MM.1S (cell line): ENCODE measurements at regions not wholly inside any gene's neighbourhood (a gene's known extent, or its start where the extent isn't known, plus 50 kb on each side); places are given as distances from the start of the nearest gene placed in this dataset.

Source experiments
- DNase-seq: peaks from one replicate; pipeline ENCODE4 v3.0.0-alpha.2; 2015
- H2AFZ ChIP-seq: fragments of 300-600 bp; sonication (generic); 2 replicates; pipeline ENCODE4 v1.6.0; 2016; ENCODE audit warnings: antibody characterized with exemption, low read length
- H3F3A ChIP-seq: fragments of 300-600 bp; sonication (generic); 2 replicates; pipeline ENCODE4 v1.6.1; 2016; ENCODE audit warnings: mild to moderate bottlenecking, antibody characterized with exemption, low read length, moderate library complexity, mixed read lengths; ENCODE audit not compliant: insufficient read depth
- H3K27ac ChIP-seq: fragments of 300-600 bp; sonication (generic); 2 replicates; pipeline ENCODE4 v1.5.1; 2016; ENCODE audit warnings: mild to moderate bottlenecking, low read length
- H3K27me3 ChIP-seq: fragments of 300-600 bp; sonication (generic); replicated peaks from 2 replicates; pipeline ENCODE4 v1.6.0; 2016; ENCODE audit warnings: low read length; ENCODE audit not compliant: insufficient read depth
- H3K36me3 ChIP-seq: fragments of 300-600 bp; sonication (generic); replicated peaks from 2 replicates; pipeline ENCODE4 v1.6.1; 2016; ENCODE audit warnings: mild to moderate bottlenecking, low read length, mixed read lengths; ENCODE audit not compliant: insufficient read depth
- H3K4me1 ChIP-seq: fragments of 300-600 bp; sonication (generic); 2 replicates; pipeline ENCODE4 v1.6.1; 2016; ENCODE audit warnings: low read length, mixed read lengths
- H3K4me2 ChIP-seq: fragments of 300-600 bp; sonication (generic); 2 replicates; pipeline ENCODE4 v1.6.0; 2016; ENCODE audit warnings: low read depth, low read length
- H3K4me3 ChIP-seq: fragments of 300-600 bp; sonication (generic); 2 replicates; pipeline ENCODE4 v1.5.1; 2016; ENCODE audit warnings: low read length, mixed read lengths
- H3K79me2 ChIP-seq: fragments of 300-600 bp; sonication (generic); 2 replicates; pipeline ENCODE4 v1.6.1; 2016; ENCODE audit warnings: mixed run types, low read length, mixed read lengths
- H3K9ac ChIP-seq: fragments of 300-600 bp; sonication (generic); 2 replicates; pipeline ENCODE4 v1.6.1; 2016; ENCODE audit warnings: low read length, mixed read lengths
- H3K9me2 ChIP-seq: fragments of 300-600 bp; sonication (generic); replicated peaks from 2 replicates; pipeline ENCODE4 v1.6.1; 2016; ENCODE audit warnings: mild to moderate bottlenecking, low read length, mixed read lengths; ENCODE audit not compliant: insufficient read depth
- H3K9me3 ChIP-seq: fragments of 300-600 bp; sonication (generic); replicated peaks from 2 replicates; pipeline ENCODE4 v1.6.1; 2016; ENCODE audit warnings: mild to moderate bottlenecking, low read length, mixed read lengths; ENCODE audit not compliant: insufficient read depth
- H4K20me1 ChIP-seq: fragments of 300-600 bp; sonication (generic); 2 replicates; pipeline ENCODE4 v1.6.1; 2016; ENCODE audit warnings: mild to moderate bottlenecking, low read length, moderate library complexity, mixed read lengths; ENCODE audit not compliant: insufficient read depth
- CTCF ChIP-seq: fragments of 300-600 bp; sonication (generic); IDR thresholded peaks from 2 replicates; pipeline ENCODE4 v1.5.1; 2016; ENCODE audit warnings: antibody characterized with exemption, low read length, mixed read lengths
- EZH2 ChIP-seq: fragments of 300-600 bp; sonication (generic); optimal IDR thresholded peaks from 2 replicates; pipeline ENCODE3; 2017; ENCODE audit warnings: low read depth, mild to moderate bottlenecking, antibody characterized with exemption, low read length, mixed read lengths
- EZH2phosphoT487 ChIP-seq: fragments of 300-600 bp; sonication (generic); IDR thresholded peaks from 2 replicates; pipeline ENCODE4 v1.6.1; 2018; ENCODE audit warnings: antibody characterized with exemption, low read length

- no peak overlapping the region for H3K9ac ChIP-seq
- TF ChIP-seq EZH2, result no peak
- TF ChIP-seq EZH2phosphoT487, result no peak
- TF ChIP-seq CTCF, result no peak
- no peak overlapping the region for H3K4me3 ChIP-seq
- no peak for DNase-seq
- no peaks in the 10 kb centered on the region for H4K20me1 ChIP-seq
- no peaks in the 10 kb centered on the region for H3K36me3 ChIP-seq
- no peak overlapping the region for H3K4me2 ChIP-seq
- no peaks in the 10 kb centered on the region for H3K9me3 ChIP-seq
- H3K79me2 ChIP-seq, result no peaks in the 10 kb centered on the region
- H3K4me1 ChIP-seq, result no peaks in the 10 kb centered on the region
- H3K9me2 ChIP-seq, result no peaks in the 10 kb centered on the region
- H3F3A ChIP-seq, result no peaks in the 10 kb centered on the region
- no peak overlapping the region for H3K27ac ChIP-seq
- H2AFZ ChIP-seq, result no peak overlapping the region
- H3K27me3 ChIP-seq, result no peaks in the 10 kb centered on the region
Measured at GRCh38 chr3:157844800-157845565, 261.2 kb downstream of the SHOX2 start.

- Histone ChIP-seq H3K36me3 (no peaks in the 10 kb centered on the region), H3K27me3 (no peaks in the 10 kb centered on the region), H3K79me2 (no peaks in the 10 kb centered on the region), H3F3A (no peaks in the 10 kb centered on the region), H3K4me1 (no peaks in the 10 kb centered on the region), H3K9ac (no peak overlapping the region), H4K20me1 (no peaks in the 10 kb centered on the region), H3K9me3 (no peaks in the 10 kb centered on the region), H3K27ac (no peak overlapping the region), H3K9me2 (no peaks in the 10 kb centered on the region), H2AFZ (no peak overlapping the region), H3K4me2 (no peak overlapping the region), H3K4me3 (no peak overlapping the region)
- no peak for DNase-seq
- TF ChIP-seq EZH2phosphoT487, result no peak
- no peak for TF ChIP-seq CTCF
- no peak for TF ChIP-seq EZH2
Measured at GRCh38 chr3:157844216-157844615, 262.0 kb downstream of the SHOX2 start.

GRCh38 chr3:157841029-157841428 is 265.2 kb downstream of the SHOX2 start:
- H3K27me3 ChIP-seq, result no peaks in the 10 kb centered on the region
- DNase-seq, result no peak
- no peak overlapping the region for H3K9ac ChIP-seq
- no peaks in the 10 kb centered on the region for H4K20me1 ChIP-seq
- TF ChIP-seq EZH2, result no peak
- no peak for TF ChIP-seq CTCF
- no peak for TF ChIP-seq EZH2phosphoT487
- H3F3A ChIP-seq, result no peaks in the 10 kb centered on the region
- H3K4me1 ChIP-seq, result no peaks in the 10 kb centered on the region
- no peak overlapping the region for H3K4me2 ChIP-seq
- H3K4me3 ChIP-seq, result no peak overlapping the region
- no peaks in the 10 kb centered on the region for H3K9me2 ChIP-seq
- no peak overlapping the region for H3K27ac ChIP-seq
- no peak overlapping the region for H2AFZ ChIP-seq
- no peaks in the 10 kb centered on the region for H3K9me3 ChIP-seq
- H3K36me3 ChIP-seq, result no peaks in the 10 kb centered on the region
- no peaks in the 10 kb centered on the region for H3K79me2 ChIP-seq
